Colon (tissue), 2 donors: ENCODE measurements at regions not wholly inside any gene's neighbourhood (a gene's known extent, or its start where the extent isn't known, plus 50 kb on each side); places are given as distances from the start of the nearest gene placed in this dataset.
"Not testable (repeated sequence)": the region's sequence is repeated elsewhere in the genome, so short reads cannot be mapped to it uniquely, and the experiment has no call there.

ENCODE experiments used
- FAIRE-seq: peaks from 2 replicates; lab custom pipeline; 2012; peaks lifted over from hg19 to GRCh38; lab: Jason Lieb, UNC
- donor health status: control.
- donor health status: control.

- no peak for FAIRE-seq
Measured at GRCh38 chr1:189904509-189904908, 573.2 kb downstream of the BRINP3 start.

GRCh38 chr1:189908113-189908512 is 569.6 kb downstream of the BRINP3 start:
- FAIRE-seq: no peak

- FAIRE-seq: no peak
Measured at GRCh38 chr1:189921613-189922012, 556.1 kb downstream of the BRINP3 start.

GRCh38 chr1:189927641-189928040 is 550.0 kb downstream of the BRINP3 start:
- FAIRE-seq: no peak

GRCh38 chr1:189929501-189930099 is 548.1 kb downstream of the BRINP3 start:
- no peak for FAIRE-seq

- FAIRE-seq: no peak
Measured at GRCh38 chr1:189936861-189937260, 540.8 kb downstream of the BRINP3 start.

- FAIRE-seq: no peak
Measured at GRCh38 chr1:189939967-189940366, 537.7 kb downstream of the BRINP3 start.

- no peak for FAIRE-seq
Measured at GRCh38 chr1:189941922-189942321, 535.7 kb downstream of the BRINP3 start.

- FAIRE-seq: no peak
Measured at GRCh38 chr1:189958756-189959155, 518.9 kb downstream of the BRINP3 start.

GRCh38 chr1:189960769-189961168 is 516.9 kb downstream of the BRINP3 start:
- FAIRE-seq: no peak

GRCh38 chr1:189962181-189962580 is 515.5 kb downstream of the BRINP3 start:
- FAIRE-seq: no peak

- FAIRE-seq: no peak
Measured at GRCh38 chr1:189970331-189971230, 507.1 kb downstream of the BRINP3 start.

- no peak for FAIRE-seq
Measured at GRCh38 chr1:189971656-189972055, 506.0 kb downstream of the BRINP3 start.

- FAIRE-seq: no peak
Measured at GRCh38 chr1:189977184-189977583, 500.5 kb downstream of the BRINP3 start.

- no peak for FAIRE-seq
Measured at GRCh38 chr1:189983166-189983890, 494.3 kb downstream of the BRINP3 start.

GRCh38 chr1:189986516-189986915 is 491.1 kb downstream of the BRINP3 start:
- FAIRE-seq: no peak

GRCh38 chr1:189987509-189987908 is 490.2 kb downstream of the BRINP3 start:
- no peak for FAIRE-seq

GRCh38 chr1:189992856-189993255 is 484.8 kb downstream of the BRINP3 start:
- no peak for FAIRE-seq

GRCh38 chr1:190000365-190000872 is 477.2 kb downstream of the BRINP3 start:
- no peak for FAIRE-seq

- no peak for FAIRE-seq
Measured at GRCh38 chr1:190001187-190001586, 476.5 kb downstream of the BRINP3 start.

GRCh38 chr1:190003376-190003775 is 474.3 kb downstream of the BRINP3 start:
- no peak for FAIRE-seq

GRCh38 chr1:190011585-190011984 is 466.1 kb downstream of the BRINP3 start:
- FAIRE-seq: no peak

- not testable (repeated sequence) for FAIRE-seq
Measured at GRCh38 chr1:190019151-190019550, 458.5 kb downstream of the BRINP3 start.
